ENCODE measurements at regions not wholly inside any gene's neighbourhood (a gene's known extent, or its start where the extent isn't known, plus 50 kb on each side); places are given as distances from the start of the nearest gene placed in this dataset.

- DNase-seq = no peak
Measured at GRCh38 chr3:110789315-110789714, 282.3 kb upstream of the NECTIN3 start.

- no peak for DNase-seq
Measured at GRCh38 chr3:110790631-110791030, 281.0 kb upstream of the NECTIN3 start.

DNA sequence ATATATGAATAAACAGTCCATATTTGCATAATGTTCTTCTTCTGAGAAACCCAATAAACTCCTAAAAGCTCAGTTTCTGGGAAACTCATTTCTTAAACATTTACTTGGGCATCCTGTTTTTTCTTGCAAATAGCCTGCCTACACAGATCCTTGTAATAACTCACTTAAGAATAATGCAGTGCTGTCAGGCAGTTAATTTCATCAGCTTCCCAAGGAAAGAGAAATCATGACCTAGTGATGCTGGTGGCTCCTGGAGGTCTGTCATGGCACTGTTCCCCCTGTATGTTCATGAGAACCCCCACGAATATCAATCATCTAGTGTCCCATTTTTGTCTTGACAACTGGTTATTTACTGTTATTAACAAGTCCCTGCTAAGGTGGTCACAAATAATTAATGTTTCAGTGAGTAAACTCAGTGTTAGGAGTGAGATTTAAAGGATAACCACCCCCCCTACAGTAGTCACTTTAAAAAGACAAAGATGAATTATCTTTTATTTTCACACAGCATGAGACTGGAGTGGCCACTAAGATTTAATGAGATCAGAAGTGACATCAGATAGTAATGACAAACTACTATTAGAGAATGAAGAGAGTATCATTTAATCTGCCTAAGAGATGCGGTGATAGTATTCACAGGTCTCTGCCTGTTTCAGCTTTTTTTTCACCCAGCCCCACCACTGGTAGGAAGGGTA lies 279.5 kb upstream of the NECTIN3 start:
- DNase-seq = no peak

DNA sequence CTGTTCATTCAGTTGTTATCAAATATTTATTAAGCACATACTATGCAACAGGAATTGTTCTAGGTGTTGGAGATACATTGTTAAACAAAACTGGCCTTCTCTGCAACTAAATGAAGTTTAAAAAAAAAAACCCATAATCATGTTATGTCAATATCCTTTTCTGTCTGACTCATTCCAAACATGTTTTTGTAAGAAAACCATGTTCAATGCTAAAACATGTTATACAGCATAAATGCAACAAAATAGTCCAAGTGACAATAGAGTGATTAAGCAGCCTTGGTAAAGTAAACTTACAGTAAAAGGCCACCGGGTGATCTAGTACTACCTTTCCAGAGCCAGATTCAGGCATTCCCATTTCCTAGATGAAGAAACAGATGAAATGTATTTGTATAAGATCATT lies 278.0 kb upstream of the NECTIN3 start:
- DNase-seq = no peak

GRCh38 chr3:110795163-110795562 lies 276.5 kb upstream of the NECTIN3 start:
- no peak for DNase-seq

DNA sequence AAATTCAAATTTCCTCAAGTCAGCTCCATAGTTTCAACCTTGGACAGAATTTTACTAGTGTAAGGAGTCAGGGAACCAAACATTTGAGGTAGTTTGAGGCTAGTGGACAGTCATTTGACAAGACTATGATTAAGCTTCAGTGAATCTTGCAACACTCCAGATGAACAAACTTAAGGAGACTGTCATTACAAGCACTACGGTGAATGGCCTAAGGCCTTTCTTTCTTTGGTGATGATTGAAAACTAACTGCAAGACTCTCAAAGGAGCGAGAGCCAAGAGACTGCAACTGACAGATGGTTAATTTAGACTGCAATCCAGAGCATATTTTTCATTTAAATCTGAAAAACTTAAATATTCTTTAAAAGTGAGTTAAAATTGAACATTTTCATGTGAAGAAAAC lies 272.3 kb upstream of the NECTIN3 start:
- DNase-seq = no peak

DNA sequence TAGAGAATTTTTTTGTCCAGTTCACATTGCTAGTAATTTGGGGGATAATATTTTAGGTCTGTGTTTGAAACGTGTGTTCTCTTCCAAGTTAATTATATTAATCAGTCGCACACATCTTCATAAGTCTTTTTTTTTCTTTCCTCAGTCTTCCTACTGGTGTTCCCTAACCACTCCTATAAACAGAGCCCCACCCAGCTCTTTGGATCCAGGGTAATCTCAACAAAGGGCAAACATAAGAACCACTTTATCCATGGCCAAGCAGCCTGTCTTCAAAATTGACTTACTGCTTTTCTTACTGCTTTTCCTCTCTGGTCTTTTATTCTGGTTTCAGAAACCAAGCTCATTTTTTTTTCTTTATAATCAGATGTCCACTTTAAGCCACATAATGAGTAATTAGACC lies 266.8 kb upstream of the NECTIN3 start:
- DNase-seq = no peak

GRCh38 chr3:110806924-110807323 lies 264.7 kb upstream of the NECTIN3 start:
- DNase-seq = no peak

GRCh38 chr3:110808630-110809029 lies 263.0 kb upstream of the NECTIN3 start:
- no peak for DNase-seq

GRCh38 chr3:110810356-110810755 lies 261.3 kb upstream of the NECTIN3 start:
- DNase-seq = no peak

- DNase-seq = no peak
Measured at GRCh38 chr3:110811050-110811449, 260.6 kb upstream of the NECTIN3 start.

DNA sequence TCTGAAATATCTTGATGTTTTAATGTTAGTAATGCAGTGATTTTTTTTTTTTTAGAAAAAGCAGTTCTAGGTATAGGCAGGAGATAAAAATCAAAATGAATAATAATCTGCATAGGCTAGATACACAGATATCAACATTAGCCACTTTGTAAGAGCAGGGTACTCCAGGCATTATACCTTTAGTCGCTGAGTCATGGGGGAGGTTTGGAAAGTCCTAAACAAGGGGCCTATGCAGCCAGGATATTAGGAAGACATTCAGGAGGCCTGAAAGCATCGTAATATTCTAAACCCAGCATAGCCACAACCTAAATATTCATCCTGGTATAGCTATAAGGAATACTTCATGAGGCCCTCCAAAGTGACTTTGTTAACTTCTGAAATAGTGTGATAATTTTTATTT lies 258.1 kb upstream of the NECTIN3 start:
- no peak for DNase-seq

DNA sequence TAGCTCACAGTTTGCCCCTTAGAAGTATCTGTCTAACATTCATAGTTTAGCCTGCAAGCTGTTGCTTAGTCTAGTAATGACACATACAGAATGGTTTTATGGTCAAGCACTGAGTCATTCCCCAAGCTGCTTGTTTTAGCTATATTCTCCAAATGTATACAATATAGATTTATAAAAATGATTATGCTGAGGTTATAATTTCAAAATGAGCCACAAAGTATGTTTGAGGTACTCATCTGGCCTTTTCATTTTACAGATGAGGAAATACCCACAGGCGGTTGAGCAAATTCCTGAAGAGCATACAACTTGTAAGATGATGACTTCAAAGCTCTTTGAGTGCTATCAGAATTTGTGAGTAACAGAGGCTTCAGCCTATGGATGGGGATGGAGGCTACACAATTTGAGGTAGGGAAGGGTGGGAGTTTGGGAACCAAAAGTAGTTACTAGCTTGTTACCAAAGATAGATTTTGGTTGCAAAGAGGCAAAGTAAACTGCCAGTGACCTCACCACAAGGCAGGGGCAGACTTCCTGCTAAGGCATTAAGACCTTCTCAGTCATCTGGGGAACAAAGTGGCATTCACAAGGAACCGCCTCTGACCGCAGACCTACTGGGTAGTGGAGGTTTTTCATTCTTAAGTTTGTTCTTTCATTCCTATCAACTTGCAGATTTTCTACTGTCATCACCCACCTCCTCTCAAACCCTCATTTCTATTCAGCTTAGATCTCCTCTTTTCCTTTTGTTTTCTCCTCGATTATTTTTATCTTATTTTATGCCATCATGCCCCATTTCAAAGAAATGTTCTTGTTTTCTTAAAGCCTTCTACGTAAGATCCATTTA lies 257.2 kb upstream of the NECTIN3 start:
- DNase-seq = no peak

DNA sequence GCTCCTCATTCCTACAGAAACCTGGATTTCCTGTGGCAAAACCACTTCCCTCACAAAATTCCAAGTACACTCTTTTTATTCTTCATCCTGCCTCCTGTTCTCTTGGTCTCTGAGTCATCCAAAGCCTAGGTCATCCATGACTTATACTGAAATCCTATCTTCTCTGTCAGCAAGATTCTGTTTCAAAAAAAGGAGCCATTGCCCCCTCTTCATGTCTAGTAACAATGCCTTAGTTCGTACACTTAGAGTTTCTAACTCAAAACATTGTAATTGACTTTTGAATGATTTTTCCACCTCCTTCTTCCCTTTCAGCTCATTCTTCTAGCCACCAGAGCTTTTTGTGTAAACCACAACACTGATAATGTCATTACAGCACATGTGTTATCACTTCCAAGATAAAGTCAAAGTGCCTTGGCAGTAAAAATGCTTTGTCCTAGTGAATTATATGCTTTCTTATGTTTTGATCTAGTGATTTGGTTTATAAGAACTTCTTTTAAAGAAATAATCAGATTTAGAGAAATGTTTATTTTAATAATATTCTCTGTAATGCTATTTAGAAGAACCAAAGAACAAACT lies 256.5 kb upstream of the NECTIN3 start:
- no peak for DNase-seq

GRCh38 chr3:110816008-110816407 lies 255.6 kb upstream of the NECTIN3 start:
- DNase-seq = no peak

- DNase-seq = no peak
Measured at GRCh38 chr3:110821586-110821985, 250.0 kb upstream of the NECTIN3 start.

- no peak for DNase-seq
Measured at GRCh38 chr3:110822971-110823370, 248.6 kb upstream of the NECTIN3 start.

DNA sequence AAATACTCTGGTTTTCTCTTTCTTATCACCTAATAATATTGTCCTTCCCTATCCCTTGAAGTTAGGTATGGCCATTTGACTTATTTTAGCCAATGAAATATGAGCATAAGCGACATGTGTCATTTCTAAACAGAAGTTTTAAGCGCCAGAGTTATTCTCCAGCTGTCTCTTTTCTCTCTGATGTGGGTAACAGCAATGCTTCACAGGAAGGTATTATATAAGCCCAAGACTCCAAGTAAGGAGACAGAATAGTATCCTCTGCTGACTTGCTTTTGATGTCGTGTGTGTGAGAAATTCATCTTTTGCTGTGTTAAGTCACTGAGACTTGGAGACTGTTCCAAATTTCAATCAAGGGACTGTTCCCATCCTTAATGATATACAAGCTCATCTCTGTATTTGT lies 224.6 kb upstream of the NECTIN3 start:
- DNase-seq = no peak

DNA sequence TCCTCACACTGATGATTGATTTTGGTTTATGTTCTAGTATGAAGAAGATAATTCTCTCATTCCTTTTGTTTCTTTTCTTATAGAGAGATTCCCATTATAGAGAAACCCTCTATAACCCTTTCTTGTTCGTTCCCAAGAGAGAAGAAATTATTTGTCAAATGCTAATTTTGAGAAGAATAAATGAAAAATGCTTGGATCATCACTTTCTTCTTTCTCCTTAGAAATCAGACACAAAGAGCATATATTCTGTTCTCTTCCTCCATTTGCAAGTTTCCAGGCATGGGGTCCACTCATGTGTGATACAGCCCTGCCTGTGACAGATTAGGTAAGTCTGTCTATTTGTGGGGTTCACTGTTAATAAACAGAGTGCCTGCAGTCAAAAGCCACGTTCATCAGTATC lies 222.6 kb upstream of the NECTIN3 start:
- no peak for DNase-seq

DNA sequence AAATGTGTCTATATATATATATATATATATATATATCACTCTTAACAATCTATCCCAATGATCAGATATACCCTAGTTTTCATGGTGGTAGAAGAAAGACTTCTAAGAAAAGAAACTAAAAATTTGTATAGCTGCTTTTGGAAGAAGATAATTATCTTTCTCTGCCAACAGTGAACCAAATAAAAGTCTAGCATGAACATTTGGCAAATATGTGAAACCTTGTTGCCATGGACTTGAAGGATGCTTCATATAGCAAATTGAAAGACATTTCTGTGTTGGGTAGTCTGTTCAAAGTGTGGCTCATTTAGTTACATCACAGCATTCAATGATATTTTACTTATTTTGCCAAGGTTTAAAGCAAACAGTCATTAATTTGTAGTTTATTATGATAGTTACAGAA lies 219.9 kb upstream of the NECTIN3 start:
- DNase-seq = no peak

DNA sequence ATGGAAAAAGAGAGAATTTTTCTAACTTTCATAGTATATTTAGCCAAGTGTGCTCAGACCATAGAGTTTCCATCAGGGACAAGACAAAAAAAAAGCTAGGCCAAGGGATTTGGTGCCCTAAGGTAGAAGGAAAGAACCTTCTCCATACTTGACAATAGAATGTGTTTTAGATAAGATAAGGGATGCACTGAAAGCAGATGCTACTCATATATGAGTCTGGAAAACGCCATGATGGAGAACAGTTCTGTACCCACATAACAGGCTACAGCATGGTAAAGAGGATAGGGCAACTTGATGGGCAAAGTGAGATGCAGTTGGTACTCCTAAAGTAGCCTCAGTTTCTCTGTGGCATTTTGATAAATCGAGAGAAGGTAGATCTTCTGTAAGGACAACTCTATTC lies 216.4 kb upstream of the NECTIN3 start:
- DNase-seq = no peak

DNA sequence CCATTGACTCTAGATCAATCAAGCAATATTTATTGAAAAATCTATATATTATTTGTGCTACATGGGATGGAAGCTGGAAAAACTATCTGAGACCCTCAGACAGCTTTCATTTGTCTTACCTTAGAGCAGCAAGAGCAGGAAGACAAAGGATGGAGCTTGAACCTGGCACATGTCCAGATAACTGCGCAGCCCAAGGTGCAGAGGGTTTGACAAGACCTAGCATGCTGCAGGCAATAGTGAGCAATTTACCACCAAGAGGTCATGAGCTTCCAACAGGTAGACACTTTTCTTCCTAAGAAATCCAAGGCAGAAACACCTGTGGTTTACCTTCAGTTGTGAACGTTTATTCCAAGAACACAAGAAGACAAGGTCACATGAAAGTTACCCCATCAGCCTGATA lies 214.7 kb upstream of the NECTIN3 start:
- DNase-seq = no peak

GRCh38 chr3:110858549-110858948 lies 213.1 kb upstream of the NECTIN3 start:
- DNase-seq = no peak

DNA sequence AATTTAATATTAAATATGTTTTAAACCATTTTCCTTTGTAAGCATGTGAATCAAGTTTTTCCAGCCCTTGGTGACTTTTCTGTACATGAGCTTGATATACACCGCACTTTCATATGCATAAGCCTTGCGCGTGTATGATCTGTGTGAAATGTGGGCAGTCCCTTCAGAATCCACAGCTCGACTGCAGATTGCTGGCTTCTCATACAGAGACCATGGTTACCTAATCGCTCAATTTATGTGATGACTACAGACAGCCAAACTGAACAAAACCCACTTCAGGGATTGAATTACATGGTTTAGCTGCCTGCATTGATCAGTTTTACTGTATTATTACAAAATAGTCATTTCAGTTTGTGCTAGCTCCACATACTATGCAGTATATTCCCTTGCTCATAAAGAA lies 212.3 kb upstream of the NECTIN3 start:
- no peak for DNase-seq
